Keratinocyte (primary cell): ENCODE measurements at regions not wholly inside any gene's neighbourhood (a gene's known extent, or its start where the extent isn't known, plus 50 kb on each side); places are given as distances from the start of the nearest gene placed in this dataset.
"Not testable (repeated sequence)": the region's sequence is repeated elsewhere in the genome, so short reads cannot be mapped to it uniquely, and the experiment has no call there.

Experiments used
- EZH2 ChIP-seq: IDR thresholded peaks from one replicate; pipeline ENCODE4 v1.6.1; 2012; ENCODE audit warnings: inconsistent platforms, mild to moderate bottlenecking, low read length, moderate library complexity
- TF ChIP-seq, protein P1 (sequence below), 3 experiments: IDR thresholded peaks in 1 of 3; conservative IDR thresholded peaks in 1 of 3; optimal IDR thresholded peaks in 1 of 3; 2 replicates in 2 of 3; 3 replicates in 1 of 3; pipeline versions ENCODE3 to v1.5.1; 2011; ENCODE audit warnings: low read length in 3 of 3, mild to moderate bottlenecking in 3 of 3, moderate library complexity in 2 of 3, control low read depth in 1 of 3, inconsistent platforms in 1 of 3; ENCODE audit not compliant: insufficient read depth in 2 of 3; ENCODE audit errors: extremely low read depth in 1 of 3

DNA sequence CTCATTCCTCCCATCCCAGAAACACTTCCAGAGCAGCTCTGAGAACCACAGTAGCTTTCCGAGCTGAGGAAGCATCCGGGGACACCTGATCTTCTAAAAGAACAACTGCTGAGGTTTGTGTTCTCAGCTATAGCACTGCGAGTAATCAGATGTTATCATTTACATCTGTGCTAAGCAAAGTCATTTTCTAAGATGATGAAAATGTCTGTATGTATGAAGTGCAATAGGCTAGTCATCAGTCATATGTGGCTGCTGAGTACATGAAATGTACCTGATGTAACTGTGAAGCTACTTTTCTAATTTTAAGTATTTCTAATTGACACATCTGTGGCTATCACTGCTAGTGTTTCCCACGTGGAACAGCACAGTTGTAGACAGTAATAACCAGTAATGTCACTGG, 582.0 kb downstream of the RPIA start:
- TF ChIP-seq, protein P1, sequence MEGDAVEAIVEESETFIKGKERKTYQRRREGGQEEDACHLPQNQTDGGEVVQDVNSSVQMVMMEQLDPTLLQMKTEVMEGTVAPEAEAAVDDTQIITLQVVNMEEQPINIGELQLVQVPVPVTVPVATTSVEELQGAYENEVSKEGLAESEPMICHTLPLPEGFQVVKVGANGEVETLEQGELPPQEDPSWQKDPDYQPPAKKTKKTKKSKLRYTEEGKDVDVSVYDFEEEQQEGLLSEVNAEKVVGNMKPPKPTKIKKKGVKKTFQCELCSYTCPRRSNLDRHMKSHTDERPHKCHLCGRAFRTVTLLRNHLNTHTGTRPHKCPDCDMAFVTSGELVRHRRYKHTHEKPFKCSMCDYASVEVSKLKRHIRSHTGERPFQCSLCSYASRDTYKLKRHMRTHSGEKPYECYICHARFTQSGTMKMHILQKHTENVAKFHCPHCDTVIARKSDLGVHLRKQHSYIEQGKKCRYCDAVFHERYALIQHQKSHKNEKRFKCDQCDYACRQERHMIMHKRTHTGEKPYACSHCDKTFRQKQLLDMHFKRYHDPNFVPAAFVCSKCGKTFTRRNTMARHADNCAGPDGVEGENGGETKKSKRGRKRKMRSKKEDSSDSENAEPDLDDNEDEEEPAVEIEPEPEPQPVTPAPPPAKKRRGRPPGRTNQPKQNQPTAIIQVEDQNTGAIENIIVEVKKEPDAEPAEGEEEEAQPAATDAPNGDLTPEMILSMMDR (optimal IDR thresholded peaks at IDR 0.05 in 1 of 3, IDR thresholded peaks at IDR 0.05 in 1 of 3, conservative IDR thresholded peaks at IDR 0.05 in 1 of 3; ENCODE audit: extremely low read depth in 1 of 3, insufficient read depth in 2 of 3, low read length in 3 of 3), result not testable (repeated sequence)
- not testable (repeated sequence) for TF ChIP-seq EZH2
